GM19395 (cell line): ENCODE measurements at regions not wholly inside any gene's neighbourhood (a gene's known extent, or its start where the extent isn't known, plus 50 kb on each side); places are given as distances from the start of the nearest gene placed in this dataset.
A peak's percentile ranks its signal among the peaks of the same experiment; 100 is the strongest.
"Not testable (repeated sequence)": the region's sequence is repeated elsewhere in the genome, so short reads cannot be mapped to it uniquely, and the experiment has no call there.

Source experiments
- ATAC-seq: cut with Tn5 transposase; IDR thresholded peaks from one replicate; pipeline ENCODE4 v1.9.1; 2021; ENCODE audit warnings: mild to moderate bottlenecking, moderate library complexity; ENCODE audit not compliant: unreplicated experiment

DNA sequence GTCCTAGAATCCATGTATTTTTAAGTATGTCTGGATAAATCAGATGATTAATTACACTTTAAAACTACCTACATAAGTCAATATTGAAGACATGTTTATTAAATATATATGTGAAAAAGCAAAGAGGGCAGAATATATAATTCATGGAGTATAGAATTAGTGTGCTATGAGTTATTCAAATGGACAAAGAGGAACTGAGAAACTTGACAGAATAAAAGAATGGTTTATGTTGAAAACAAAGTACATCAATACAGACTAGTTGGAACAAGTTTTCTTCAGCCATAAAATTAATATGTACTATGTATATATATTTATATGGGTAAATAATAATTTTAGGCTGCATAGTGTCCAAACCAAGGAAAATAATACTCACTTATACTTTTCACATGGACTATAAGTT, 173.5 kb downstream of the NPFFR2 start:
- ATAC-seq = peak; percentile 55

GRCh38 chr4:72205831-72206230, 174.0 kb downstream of the NPFFR2 start:
- no peak for ATAC-seq

- ATAC-seq = no peak
Measured at GRCh38 chr4:72207196-72207595, 175.4 kb downstream of the NPFFR2 start.

- ATAC-seq = no peak
Measured at GRCh38 chr4:72208421-72209075, 176.7 kb downstream of the NPFFR2 start.

DNA sequence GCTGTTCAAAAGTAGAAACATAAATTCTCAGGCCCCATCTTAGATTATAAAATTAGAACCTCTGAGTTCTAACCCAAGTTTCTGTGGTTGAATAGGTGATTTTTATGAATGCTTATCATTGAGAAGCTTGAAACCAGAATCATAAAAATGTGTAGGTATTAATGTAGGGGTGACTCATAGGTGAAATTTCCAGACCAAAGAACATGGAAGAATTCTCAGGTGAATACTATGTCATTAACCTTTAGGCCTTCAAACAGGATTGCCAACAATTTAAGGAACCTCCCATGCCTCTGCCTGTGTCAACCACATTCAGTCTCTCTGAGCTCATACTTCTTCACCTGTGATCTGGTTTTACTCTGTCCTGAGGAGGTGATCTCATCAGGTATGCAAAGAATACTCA, 177.8 kb downstream of the NPFFR2 start:
- ATAC-seq = peak; percentile 46

DNA sequence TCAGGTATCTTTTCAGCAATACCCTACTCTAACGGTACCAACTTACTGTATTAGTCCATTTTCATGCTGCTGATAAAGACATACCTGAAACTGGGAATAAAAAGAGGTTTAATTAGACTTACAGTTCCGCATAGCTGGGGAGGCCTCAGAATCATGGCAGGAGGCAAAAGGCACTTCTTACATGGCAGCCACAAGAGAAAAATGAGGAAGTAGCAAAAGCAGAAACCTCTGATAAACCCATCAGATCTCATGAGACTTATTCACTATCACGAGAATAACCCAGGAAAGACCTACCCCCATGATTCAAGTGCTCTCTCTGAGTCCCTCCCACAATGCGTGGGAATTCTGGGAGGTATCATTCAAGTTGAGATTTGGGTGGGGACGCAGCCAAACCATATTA, 182.0 kb downstream of the NPFFR2 start:
- not testable (repeated sequence) for ATAC-seq

- no peak for ATAC-seq
Measured at GRCh38 chr4:72215198-72215597, 183.4 kb downstream of the NPFFR2 start.

GRCh38 chr4:72216539-72217277, 184.9 kb downstream of the NPFFR2 start:
- ATAC-seq = no peak

- no peak for ATAC-seq
Measured at GRCh38 chr4:72218953-72219352, 187.2 kb downstream of the NPFFR2 start.
